Mesothelial cell of epicardium (in vitro differentiated cells): ENCODE measurements at regions not wholly inside any gene's neighbourhood (a gene's known extent, or its start where the extent isn't known, plus 50 kb on each side); places are given as distances from the start of the nearest gene placed in this dataset.

Experiments
- DNase-seq, 2 experiments: peaks; one replicate each; pipeline ENCODE4 v3.0.0; 2021; ENCODE audit warnings: low spot score in 2 of 2; ENCODE audit not compliant: unreplicated experiment in 2 of 2
- H3K27ac Mint-ChIP-seq: 2 replicates; pipeline ENCODE4 v1.8.0; 2021; ENCODE audit warnings: mixed read lengths
- H3K27me3 Mint-ChIP-seq: 2 replicates; pipeline ENCODE4 v1.8.0; 2021; ENCODE audit warnings: low read depth, mixed read lengths
- H3K36me3 Mint-ChIP-seq: 2 replicates; pipeline ENCODE4 v1.8.0; 2021; ENCODE audit warnings: mixed read lengths
- H3K4me1 Mint-ChIP-seq: 2 replicates; pipeline ENCODE4 v1.8.0; 2021; ENCODE audit warnings: mixed read lengths
- H3K4me3 Mint-ChIP-seq: 2 replicates; pipeline ENCODE4 v1.8.0; 2021; ENCODE audit warnings: mild to moderate bottlenecking, moderate library complexity, mixed read lengths
- H3K9me3 Mint-ChIP-seq: 2 replicates; pipeline ENCODE4 v1.8.0; 2021; ENCODE audit warnings: mixed read lengths
- CTCF ChIP-seq: fragments of 200-600 bp; sonication (generic); IDR thresholded peaks from one replicate; pipeline ENCODE4 v1.5.0; 2021; ENCODE audit warnings: antibody characterized with exemption; ENCODE audit not compliant: unreplicated experiment

GRCh38 chr13:90201202-90201601 is 1146.3 kb upstream of the MIR17HG start:
- DNase-seq: no peak
- H3K4me1 Mint-ChIP-seq: peaks cover 18% of the 10 kb centered on the region
- no peaks in the 10 kb centered on the region for H3K27me3 Mint-ChIP-seq
- TF ChIP-seq CTCF: no peak
- H3K27ac Mint-ChIP-seq: no peak overlapping the region
- no peak overlapping the region for H3K4me3 Mint-ChIP-seq
- H3K36me3 Mint-ChIP-seq: no peaks in the 10 kb centered on the region
- H3K9me3 Mint-ChIP-seq: peaks cover 2% of the 10 kb centered on the region

- peaks cover 18% of the 10 kb centered on the region for H3K4me1 Mint-ChIP-seq
- H3K27me3 Mint-ChIP-seq: no peaks in the 10 kb centered on the region
- DNase-seq: no peak
- no peak overlapping the region for H3K27ac Mint-ChIP-seq
- no peak for TF ChIP-seq CTCF
- no peak overlapping the region for H3K4me3 Mint-ChIP-seq
- H3K36me3 Mint-ChIP-seq: no peaks in the 10 kb centered on the region
- H3K9me3 Mint-ChIP-seq: peaks cover under 1% of the 10 kb centered on the region
Measured at GRCh38 chr13:90201676-90202460, 1145.6 kb upstream of the MIR17HG start.

GRCh38 chr13:90205081-90205480 is 1142.4 kb upstream of the MIR17HG start:
- H3K27me3 Mint-ChIP-seq: no peaks in the 10 kb centered on the region
- peaks cover 18% of the 10 kb centered on the region for H3K4me1 Mint-ChIP-seq
- TF ChIP-seq CTCF: no peak
- H3K27ac Mint-ChIP-seq: no peak overlapping the region
- peaks cover 2% of the 10 kb centered on the region for H3K36me3 Mint-ChIP-seq
- no peak overlapping the region for H3K4me3 Mint-ChIP-seq
- peaks cover 8% of the 10 kb centered on the region for H3K9me3 Mint-ChIP-seq
- DNase-seq: no peak

GRCh38 chr13:90205911-90206310 is 1141.6 kb upstream of the MIR17HG start:
- Mint-ChIP-seq H3K9me3 (peaks cover 8% of the 10 kb centered on the region), H3K4me1 (peaks cover 18% of the 10 kb centered on the region), H3K4me3 (no peak overlapping the region), H3K27ac (no peak overlapping the region), H3K27me3 (no peaks in the 10 kb centered on the region), H3K36me3 (peaks cover 2% of the 10 kb centered on the region)
- TF ChIP-seq CTCF: no peak
- no peak for DNase-seq

- TF ChIP-seq CTCF: no peak
- no peaks in the 10 kb centered on the region for H3K27me3 Mint-ChIP-seq
- H3K4me1 Mint-ChIP-seq: peaks cover 21% of the 10 kb centered on the region
- no peak for DNase-seq
- H3K36me3 Mint-ChIP-seq: peaks cover 3% of the 10 kb centered on the region
- H3K4me3 Mint-ChIP-seq: no peak overlapping the region
- H3K9me3 Mint-ChIP-seq: peaks cover 17% of the 10 kb centered on the region
- H3K27ac Mint-ChIP-seq: no peak overlapping the region
Measured at GRCh38 chr13:90217275-90217674, 1130.2 kb upstream of the MIR17HG start.
